Glutamatergic neuron (in vitro differentiated cells): ENCODE measurements at regions not wholly inside any gene's neighbourhood (a gene's known extent, or its start where the extent isn't known, plus 50 kb on each side); places are given as distances from the start of the nearest gene placed in this dataset.

ENCODE experiments used
- DNase-seq: peaks from one replicate; pipeline ENCODE4 v3.0.0; 2022
- H3K27ac Mint-ChIP-seq: one replicate; pipeline ENCODE4 v1.8.0; 2020; ENCODE audit warnings: mild to moderate bottlenecking, mixed read lengths, inconsistent platforms; ENCODE audit not compliant: unreplicated experiment
- H3K27me3 Mint-ChIP-seq: one replicate; pipeline ENCODE4 v1.8.0; 2020; ENCODE audit warnings: mild to moderate bottlenecking, moderate library complexity, mixed read lengths, inconsistent platforms; ENCODE audit not compliant: unreplicated experiment
- H3K36me3 Mint-ChIP-seq: one replicate; pipeline ENCODE4 v1.8.0; 2020; ENCODE audit warnings: mild to moderate bottlenecking, mixed read lengths, inconsistent platforms; ENCODE audit not compliant: unreplicated experiment
- H3K4me1 Mint-ChIP-seq: one replicate; pipeline ENCODE4 v1.8.0; 2020; ENCODE audit warnings: mild to moderate bottlenecking, low read depth, mixed read lengths, inconsistent platforms; ENCODE audit not compliant: unreplicated experiment
- H3K4me3 Mint-ChIP-seq: one replicate; pipeline ENCODE4 v1.8.0; 2020; ENCODE audit warnings: mild to moderate bottlenecking, mixed read lengths, inconsistent platforms; ENCODE audit not compliant: unreplicated experiment
- H3K9me3 Mint-ChIP-seq: one replicate; pipeline ENCODE4 v1.8.0; 2020; ENCODE audit warnings: mild to moderate bottlenecking, moderate library complexity, mixed read lengths, inconsistent platforms; ENCODE audit not compliant: unreplicated experiment
- TF ChIP-seq, protein P1 (sequence below): fragments of 200-600 bp; sonication (generic); IDR thresholded peaks from one replicate; pipeline ENCODE4 v1.5.0; 2021; ENCODE audit not compliant: partially characterized antibody, unreplicated experiment

DNA sequence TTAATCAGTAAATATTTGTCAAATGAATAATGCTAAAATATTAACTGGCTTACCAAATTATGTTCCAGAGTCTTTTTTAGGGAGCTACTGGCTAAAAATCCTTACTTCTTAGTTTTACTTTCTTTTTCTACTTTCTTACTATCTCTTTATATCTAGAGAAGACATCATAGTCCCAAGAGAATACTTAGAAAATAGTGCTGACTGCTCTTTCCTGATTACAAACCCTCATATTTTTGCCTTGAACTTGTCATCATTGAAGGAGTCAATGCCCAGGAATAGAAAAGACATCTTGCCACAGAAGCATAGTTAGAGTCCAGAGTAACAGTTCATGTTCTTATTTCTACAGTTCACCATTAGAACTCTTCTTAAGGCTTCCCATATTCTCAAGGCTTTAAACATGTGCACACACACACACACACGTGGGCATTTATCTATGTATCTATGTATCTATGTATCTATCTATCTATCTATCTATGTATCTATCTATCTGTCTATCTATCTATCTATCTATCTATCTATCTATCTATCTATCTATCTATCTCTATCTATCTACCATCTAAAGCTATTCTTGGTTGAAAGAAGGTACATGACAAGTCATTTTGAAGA lies 654.3 kb downstream of the ANXA1 start:
- DNase-seq = no peak
- H3K4me1 Mint-ChIP-seq = no peaks in the 10 kb centered on the region
- no peaks in the 10 kb centered on the region for H3K36me3 Mint-ChIP-seq
- no peaks in the 10 kb centered on the region for H3K27me3 Mint-ChIP-seq
- H3K4me3 Mint-ChIP-seq = no peak overlapping the region
- H3K27ac Mint-ChIP-seq = no peak overlapping the region
- TF ChIP-seq, protein P1, sequence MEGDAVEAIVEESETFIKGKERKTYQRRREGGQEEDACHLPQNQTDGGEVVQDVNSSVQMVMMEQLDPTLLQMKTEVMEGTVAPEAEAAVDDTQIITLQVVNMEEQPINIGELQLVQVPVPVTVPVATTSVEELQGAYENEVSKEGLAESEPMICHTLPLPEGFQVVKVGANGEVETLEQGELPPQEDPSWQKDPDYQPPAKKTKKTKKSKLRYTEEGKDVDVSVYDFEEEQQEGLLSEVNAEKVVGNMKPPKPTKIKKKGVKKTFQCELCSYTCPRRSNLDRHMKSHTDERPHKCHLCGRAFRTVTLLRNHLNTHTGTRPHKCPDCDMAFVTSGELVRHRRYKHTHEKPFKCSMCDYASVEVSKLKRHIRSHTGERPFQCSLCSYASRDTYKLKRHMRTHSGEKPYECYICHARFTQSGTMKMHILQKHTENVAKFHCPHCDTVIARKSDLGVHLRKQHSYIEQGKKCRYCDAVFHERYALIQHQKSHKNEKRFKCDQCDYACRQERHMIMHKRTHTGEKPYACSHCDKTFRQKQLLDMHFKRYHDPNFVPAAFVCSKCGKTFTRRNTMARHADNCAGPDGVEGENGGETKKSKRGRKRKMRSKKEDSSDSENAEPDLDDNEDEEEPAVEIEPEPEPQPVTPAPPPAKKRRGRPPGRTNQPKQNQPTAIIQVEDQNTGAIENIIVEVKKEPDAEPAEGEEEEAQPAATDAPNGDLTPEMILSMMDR = no peak
- no peaks in the 10 kb centered on the region for H3K9me3 Mint-ChIP-seq

DNA sequence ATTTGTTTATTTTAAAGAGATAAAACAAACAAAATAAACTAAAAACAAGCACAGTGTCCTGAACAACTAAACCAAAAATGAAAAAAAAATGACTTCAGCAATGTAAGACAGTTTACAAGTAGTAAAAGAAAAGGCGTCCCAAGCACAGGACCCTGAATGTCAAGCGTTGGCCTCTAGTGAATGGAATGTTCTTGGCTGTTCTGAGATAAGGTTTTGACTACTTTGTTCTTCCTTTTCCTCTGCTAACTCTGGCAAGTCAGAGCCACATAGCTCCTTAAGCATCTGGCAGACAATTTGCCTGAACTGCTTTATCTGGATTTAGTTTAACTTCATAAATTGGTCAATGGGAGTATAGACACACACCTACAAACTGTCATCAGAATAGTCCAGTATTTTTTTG lies 655.2 kb downstream of the ANXA1 start:
- Mint-ChIP-seq H3K4me3 (no peak overlapping the region), H3K9me3 (no peaks in the 10 kb centered on the region), H3K4me1 (no peaks in the 10 kb centered on the region), H3K27ac (no peak overlapping the region), H3K36me3 (no peaks in the 10 kb centered on the region), H3K27me3 (no peaks in the 10 kb centered on the region)
- DNase-seq = no peak
- TF ChIP-seq, protein P1 = no peak

DNA sequence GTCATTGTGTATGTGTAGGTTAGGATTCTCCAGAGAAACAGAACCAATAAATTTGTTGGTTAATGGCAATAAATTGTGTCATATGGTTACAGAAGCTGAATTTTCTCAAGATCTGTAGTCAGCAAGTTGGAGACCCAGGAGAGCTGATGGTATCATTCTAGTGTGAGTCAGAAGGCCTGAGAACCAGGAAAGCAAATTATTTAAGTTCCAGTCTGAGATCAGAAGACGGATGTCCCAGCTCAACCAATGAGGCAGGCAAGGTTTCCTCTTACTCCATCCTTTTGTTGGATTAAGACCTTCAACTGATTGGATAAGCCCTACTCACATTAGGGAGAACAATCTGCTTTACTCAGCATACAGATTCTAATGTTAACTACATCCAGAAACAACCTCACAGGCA lies 656.3 kb downstream of the ANXA1 start:
- H3K27me3 Mint-ChIP-seq = no peaks in the 10 kb centered on the region
- H3K27ac Mint-ChIP-seq = no peak overlapping the region
- H3K4me1 Mint-ChIP-seq = no peaks in the 10 kb centered on the region
- H3K36me3 Mint-ChIP-seq = no peaks in the 10 kb centered on the region
- TF ChIP-seq, protein P1 = no peak
- no peaks in the 10 kb centered on the region for H3K9me3 Mint-ChIP-seq
- no peak for DNase-seq
- no peak overlapping the region for H3K4me3 Mint-ChIP-seq

DNA sequence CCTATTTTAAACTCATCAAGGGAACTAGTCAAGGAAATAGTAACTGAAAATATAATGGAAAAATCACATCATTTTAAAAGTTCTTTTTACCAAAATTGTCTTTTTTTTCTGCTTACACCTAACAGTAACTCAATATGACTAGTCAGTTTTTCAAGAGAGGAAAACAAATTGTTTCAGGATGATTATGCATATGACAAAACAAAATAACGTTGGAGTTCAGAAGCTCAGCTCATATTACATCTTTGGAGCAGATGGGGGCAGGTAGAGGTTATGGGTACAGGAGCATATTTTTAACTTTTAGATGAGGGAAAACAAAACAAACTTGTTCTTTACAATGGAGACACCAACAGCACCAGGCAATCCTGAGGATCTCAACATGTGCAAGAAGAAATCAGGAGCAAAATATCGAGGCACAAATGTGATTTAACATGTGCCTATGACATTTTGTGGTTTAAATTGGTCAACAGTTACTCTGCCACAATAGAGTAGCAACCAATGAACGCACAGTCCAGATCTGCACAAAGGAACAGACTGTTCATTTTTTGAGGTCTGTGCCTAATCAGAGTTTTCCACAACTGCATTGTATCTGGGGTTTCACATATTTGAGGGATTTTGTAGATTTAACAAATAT lies 659.0 kb downstream of the ANXA1 start:
- no peaks in the 10 kb centered on the region for H3K27me3 Mint-ChIP-seq
- DNase-seq = no peak
- H3K4me3 Mint-ChIP-seq = no peak overlapping the region
- TF ChIP-seq, protein P1 = no peak
- no peaks in the 10 kb centered on the region for H3K36me3 Mint-ChIP-seq
- no peaks in the 10 kb centered on the region for H3K4me1 Mint-ChIP-seq
- H3K9me3 Mint-ChIP-seq = no peaks in the 10 kb centered on the region
- H3K27ac Mint-ChIP-seq = no peak overlapping the region

DNA sequence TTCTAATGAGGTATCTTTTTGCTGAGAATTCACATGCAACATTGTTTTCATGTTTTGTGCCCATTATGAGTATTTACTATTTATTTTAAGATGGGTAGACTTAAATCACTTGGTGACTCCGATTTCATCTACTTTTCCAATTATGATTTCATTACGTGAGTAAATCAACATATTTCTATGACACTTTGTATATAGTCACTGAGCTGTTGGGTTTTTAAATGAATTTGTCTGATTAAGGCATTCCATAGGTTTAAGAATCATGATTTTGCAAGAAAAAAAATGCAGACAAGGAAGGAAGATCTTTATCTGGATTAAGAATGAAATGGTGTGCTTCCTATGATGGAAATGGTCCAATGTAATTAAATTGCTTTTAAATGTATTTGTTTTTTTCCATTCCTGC lies 661.9 kb downstream of the ANXA1 start:
- H3K27ac Mint-ChIP-seq = no peak overlapping the region
- H3K9me3 Mint-ChIP-seq = no peaks in the 10 kb centered on the region
- no peak for DNase-seq
- H3K4me1 Mint-ChIP-seq = no peaks in the 10 kb centered on the region
- no peaks in the 10 kb centered on the region for H3K27me3 Mint-ChIP-seq
- TF ChIP-seq, protein P1 = no peak
- H3K36me3 Mint-ChIP-seq = no peaks in the 10 kb centered on the region
- no peak overlapping the region for H3K4me3 Mint-ChIP-seq
